ENCODE measurements at regions not wholly inside any gene's neighbourhood (a gene's known extent, or its start where the extent isn't known, plus 50 kb on each side); places are given as distances from the start of the nearest gene placed in this dataset.

DNA sequence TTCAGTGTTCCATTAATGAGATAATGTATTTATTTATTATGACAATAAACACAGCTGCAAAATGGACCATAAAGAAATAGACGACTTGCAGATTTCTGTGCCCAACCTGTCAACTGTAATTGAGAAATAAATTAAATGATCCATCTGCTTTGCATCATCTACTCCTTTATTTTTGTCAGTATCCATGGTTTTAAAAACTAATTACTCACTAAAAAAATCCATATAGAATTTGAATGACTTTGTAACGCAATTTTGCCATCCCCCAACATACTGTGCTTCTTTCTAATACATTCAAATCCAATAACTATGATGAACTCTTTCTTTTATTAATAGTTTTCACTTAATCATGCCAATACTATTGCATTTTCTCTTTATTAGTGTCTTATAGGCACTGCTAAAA lies 388.5 kb upstream of the SORCS1 start (continued):
- TF ChIP-seq, protein P1, sequence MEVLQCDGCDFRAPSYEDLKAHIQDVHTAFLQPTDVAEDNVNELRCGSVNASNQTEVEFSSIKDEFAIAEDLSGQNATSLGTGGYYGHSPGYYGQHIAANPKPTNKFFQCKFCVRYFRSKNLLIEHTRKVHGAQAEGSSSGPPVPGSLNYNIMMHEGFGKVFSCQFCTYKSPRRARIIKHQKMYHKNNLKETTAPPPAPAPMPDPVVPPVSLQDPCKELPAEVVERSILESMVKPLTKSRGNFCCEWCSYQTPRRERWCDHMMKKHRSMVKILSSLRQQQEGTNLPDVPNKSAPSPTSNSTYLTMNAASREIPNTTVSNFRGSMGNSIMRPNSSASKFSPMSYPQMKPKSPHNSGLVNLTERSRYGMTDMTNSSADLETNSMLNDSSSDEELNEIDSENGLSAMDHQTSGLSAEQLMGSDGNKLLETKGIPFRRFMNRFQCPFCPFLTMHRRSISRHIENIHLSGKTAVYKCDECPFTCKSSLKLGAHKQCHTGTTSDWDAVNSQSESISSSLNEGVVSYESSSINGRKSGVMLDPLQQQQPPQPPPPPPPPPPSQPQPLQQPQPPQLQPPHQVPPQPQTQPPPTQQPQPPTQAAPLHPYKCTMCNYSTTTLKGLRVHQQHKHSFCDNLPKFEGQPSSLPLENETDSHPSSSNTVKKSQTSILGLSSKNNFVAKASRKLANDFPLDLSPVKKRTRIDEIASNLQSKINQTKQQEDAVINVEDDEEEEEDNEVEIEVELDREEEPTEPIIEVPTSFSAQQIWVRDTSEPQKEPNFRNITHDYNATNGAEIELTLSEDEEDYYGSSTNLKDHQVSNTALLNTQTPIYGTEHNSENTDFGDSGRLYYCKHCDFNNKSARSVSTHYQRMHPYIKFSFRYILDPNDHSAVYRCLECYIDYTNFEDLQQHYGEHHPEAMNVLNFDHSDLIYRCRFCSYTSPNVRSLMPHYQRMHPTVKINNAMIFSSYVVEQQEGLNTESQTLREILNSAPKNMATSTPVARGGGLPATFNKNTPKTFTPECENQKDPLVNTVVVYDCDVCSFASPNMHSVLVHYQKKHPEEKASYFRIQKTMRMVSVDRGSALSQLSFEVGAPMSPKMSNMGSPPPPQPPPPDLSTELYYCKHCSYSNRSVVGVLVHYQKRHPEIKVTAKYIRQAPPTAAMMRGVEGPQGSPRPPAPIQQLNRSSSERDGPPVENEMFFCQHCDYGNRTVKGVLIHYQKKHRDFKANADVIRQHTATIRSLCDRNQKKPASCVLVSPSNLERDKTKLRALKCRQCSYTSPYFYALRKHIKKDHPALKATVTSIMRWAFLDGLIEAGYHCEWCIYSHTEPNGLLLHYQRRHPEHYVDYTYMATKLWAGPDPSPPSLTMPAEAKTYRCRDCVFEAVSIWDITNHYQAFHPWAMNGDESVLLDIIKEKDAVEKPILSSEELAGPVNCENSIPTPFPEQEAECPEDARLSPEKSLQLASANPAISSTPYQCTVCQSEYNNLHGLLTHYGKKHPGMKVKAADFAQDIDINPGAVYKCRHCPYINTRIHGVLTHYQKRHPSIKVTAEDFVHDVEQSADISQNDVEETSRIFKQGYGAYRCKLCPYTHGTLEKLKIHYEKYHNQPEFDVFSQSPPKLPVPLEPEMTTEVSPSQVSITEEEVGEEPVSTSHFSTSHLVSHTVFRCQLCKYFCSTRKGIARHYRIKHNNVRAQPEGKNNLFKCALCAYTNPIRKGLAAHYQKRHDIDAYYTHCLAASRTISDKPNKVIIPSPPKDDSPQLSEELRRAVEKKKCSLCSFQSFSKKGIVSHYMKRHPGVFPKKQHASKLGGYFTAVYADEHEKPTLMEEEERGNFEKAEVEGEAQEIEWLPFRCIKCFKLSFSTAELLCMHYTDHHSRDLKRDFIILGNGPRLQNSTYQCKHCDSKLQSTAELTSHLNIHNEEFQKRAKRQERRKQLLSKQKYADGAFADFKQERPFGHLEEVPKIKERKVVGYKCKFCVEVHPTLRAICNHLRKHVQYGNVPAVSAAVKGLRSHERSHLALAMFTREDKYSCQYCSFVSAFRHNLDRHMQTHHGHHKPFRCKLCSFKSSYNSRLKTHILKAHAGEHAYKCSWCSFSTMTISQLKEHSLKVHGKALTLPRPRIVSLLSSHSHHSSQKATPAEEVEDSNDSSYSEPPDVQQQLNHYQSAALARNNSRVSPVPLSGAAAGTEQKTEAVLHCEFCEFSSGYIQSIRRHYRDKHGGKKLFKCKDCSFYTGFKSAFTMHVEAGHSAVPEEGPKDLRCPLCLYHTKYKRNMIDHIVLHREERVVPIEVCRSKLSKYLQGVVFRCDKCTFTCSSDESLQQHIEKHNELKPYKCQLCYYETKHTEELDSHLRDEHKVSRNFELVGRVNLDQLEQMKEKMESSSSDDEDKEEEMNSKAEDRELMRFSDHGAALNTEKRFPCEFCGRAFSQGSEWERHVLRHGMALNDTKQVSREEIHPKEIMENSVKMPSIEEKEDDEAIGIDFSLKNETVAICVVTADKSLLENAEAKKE (CRISPR knock-in tag; IDR thresholded peaks at IDR 0.05) = no peak
- no peak for TF ChIP-seq JUNB (IDR thresholded peaks at IDR 0.05; ENCODE audit: unreplicated experiment)
- no peak for TF ChIP-seq STAT1 (IDR thresholded peaks at IDR 0.05; ENCODE audit: unreplicated experiment)
- TF ChIP-seq EZH2phosphoT487 (IDR thresholded peaks at IDR 0.05; ENCODE audit: unreplicated experiment) = no peak
- no peak for TF ChIP-seq EZH2 (IDR thresholded peaks at IDR 0.05; ENCODE audit: low read depth, unreplicated experiment)
- no peak for TF ChIP-seq POLR2AphosphoS5 (IDR thresholded peaks at IDR 0.05; ENCODE audit: low read depth)
- TF ChIP-seq CREB1 (CRISPR knock-in tag; IDR thresholded peaks at IDR 0.05; ENCODE audit: low read depth) = no peak
- no peak for TF ChIP-seq NANOG (IDR thresholded peaks at IDR 0.05; ENCODE audit: borderline replicate concordance)
- no peak for TF ChIP-seq ZNF331 (CRISPR knock-in tag; IDR thresholded peaks at IDR 0.05; ENCODE audit: low read depth)

DNA sequence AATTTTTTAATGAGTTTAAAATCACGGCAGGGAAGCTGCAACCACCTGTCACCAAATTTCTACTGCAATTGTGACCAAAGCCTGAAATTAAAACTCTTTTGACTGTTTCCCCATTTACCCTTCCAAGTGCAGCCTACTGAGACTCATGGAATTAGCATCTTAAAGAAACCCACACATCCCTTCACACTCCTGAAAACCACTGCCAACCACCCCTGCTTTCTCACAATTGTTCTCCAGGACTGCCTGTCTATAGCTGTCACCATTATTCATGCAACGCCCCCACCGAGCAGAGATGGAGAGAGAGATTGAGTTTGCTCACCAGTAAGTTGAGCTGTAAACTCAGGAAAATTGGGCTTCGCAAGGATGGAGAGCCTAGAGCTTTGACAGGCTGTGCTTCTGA lies 383.8 kb upstream of the SORCS1 start:
- Mint-ChIP-seq H3K27ac (no peak overlapping the region), H3K4me3 (no peak overlapping the region), H3K9me3 (peaks cover 5% of the 10 kb centered on the region; the same call in 2 of the 3 replicates), H3K27me3 (ENCODE audit: insufficient read depth, low read depth, poor library complexity) (no peaks in the 10 kb centered on the region), H3K4me1 (peaks cover 28% of the 10 kb centered on the region), H3K36me3 (ENCODE audit: low read depth) (no peaks in the 10 kb centered on the region)
- DNase-seq (ENCODE audit: low spot score) (peak; percentile 32), ATAC-seq (peak; percentile 94)
- Histone ChIP-seq H3F3A (replicated peaks; ENCODE audit: low read depth) (no peaks in the 10 kb centered on the region), H3K27me3 (ENCODE audit: insufficient read depth) (no peaks in the 10 kb centered on the region), H2AFZ (no peak overlapping the region), H3K79me2 (replicated peaks; ENCODE audit: insufficient read depth) (no peaks in the 10 kb centered on the region), H3K4me3 (no peak overlapping the region), H3K9me2 (ENCODE audit: insufficient read depth) (no peaks in the 10 kb centered on the region), H3K4me1 (ENCODE audit: insufficient read depth) (peaks cover 23% of the 10 kb centered on the region), H3K27ac (ENCODE audit: low read depth) (no peak overlapping the region), H4K20me1 (replicated peaks; ENCODE audit: insufficient read depth) (no peaks in the 10 kb centered on the region), H3K4me2 (0 out of 2 replicates have a peak overlapping the region, but pooled peaks have one; percentile 6), H3K36me3 (ENCODE audit: insufficient read depth) (no peaks in the 10 kb centered on the region)
- TF ChIP-seq, protein P2, sequence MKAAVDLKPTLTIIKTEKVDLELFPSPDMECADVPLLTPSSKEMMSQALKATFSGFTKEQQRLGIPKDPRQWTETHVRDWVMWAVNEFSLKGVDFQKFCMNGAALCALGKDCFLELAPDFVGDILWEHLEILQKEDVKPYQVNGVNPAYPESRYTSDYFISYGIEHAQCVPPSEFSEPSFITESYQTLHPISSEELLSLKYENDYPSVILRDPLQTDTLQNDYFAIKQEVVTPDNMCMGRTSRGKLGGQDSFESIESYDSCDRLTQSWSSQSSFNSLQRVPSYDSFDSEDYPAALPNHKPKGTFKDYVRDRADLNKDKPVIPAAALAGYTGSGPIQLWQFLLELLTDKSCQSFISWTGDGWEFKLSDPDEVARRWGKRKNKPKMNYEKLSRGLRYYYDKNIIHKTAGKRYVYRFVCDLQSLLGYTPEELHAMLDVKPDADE (IDR thresholded peaks at IDR 0.05) = no peak
- TF ChIP-seq EZH2 (IDR thresholded peaks at IDR 0.05; ENCODE audit: low read depth, unreplicated experiment) = no peak
- TF ChIP-seq CREB1 (CRISPR knock-in tag; IDR thresholded peaks at IDR 0.05; ENCODE audit: low read depth) = 0 out of 2 replicates have a peak, but pooled peaks have one; percentile 2
- TF ChIP-seq, protein P3, sequence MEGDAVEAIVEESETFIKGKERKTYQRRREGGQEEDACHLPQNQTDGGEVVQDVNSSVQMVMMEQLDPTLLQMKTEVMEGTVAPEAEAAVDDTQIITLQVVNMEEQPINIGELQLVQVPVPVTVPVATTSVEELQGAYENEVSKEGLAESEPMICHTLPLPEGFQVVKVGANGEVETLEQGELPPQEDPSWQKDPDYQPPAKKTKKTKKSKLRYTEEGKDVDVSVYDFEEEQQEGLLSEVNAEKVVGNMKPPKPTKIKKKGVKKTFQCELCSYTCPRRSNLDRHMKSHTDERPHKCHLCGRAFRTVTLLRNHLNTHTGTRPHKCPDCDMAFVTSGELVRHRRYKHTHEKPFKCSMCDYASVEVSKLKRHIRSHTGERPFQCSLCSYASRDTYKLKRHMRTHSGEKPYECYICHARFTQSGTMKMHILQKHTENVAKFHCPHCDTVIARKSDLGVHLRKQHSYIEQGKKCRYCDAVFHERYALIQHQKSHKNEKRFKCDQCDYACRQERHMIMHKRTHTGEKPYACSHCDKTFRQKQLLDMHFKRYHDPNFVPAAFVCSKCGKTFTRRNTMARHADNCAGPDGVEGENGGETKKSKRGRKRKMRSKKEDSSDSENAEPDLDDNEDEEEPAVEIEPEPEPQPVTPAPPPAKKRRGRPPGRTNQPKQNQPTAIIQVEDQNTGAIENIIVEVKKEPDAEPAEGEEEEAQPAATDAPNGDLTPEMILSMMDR (conservative IDR thresholded peaks at IDR 0.05; ENCODE audit: low read depth in 2 of 2) = no peak
- TF ChIP-seq ZNF114 (CRISPR knock-in tag; IDR thresholded peaks at IDR 0.05) = no peak
- TF ChIP-seq POLR2AphosphoS5 (IDR thresholded peaks at IDR 0.05; ENCODE audit: low read depth) = no peak
- no peak for TF ChIP-seq STAT1 (IDR thresholded peaks at IDR 0.05; ENCODE audit: unreplicated experiment)
- TF ChIP-seq, protein P4, sequence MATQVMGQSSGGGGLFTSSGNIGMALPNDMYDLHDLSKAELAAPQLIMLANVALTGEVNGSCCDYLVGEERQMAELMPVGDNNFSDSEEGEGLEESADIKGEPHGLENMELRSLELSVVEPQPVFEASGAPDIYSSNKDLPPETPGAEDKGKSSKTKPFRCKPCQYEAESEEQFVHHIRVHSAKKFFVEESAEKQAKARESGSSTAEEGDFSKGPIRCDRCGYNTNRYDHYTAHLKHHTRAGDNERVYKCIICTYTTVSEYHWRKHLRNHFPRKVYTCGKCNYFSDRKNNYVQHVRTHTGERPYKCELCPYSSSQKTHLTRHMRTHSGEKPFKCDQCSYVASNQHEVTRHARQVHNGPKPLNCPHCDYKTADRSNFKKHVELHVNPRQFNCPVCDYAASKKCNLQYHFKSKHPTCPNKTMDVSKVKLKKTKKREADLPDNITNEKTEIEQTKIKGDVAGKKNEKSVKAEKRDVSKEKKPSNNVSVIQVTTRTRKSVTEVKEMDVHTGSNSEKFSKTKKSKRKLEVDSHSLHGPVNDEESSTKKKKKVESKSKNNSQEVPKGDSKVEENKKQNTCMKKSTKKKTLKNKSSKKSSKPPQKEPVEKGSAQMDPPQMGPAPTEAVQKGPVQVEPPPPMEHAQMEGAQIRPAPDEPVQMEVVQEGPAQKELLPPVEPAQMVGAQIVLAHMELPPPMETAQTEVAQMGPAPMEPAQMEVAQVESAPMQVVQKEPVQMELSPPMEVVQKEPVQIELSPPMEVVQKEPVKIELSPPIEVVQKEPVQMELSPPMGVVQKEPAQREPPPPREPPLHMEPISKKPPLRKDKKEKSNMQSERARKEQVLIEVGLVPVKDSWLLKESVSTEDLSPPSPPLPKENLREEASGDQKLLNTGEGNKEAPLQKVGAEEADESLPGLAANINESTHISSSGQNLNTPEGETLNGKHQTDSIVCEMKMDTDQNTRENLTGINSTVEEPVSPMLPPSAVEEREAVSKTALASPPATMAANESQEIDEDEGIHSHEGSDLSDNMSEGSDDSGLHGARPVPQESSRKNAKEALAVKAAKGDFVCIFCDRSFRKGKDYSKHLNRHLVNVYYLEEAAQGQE (IDR thresholded peaks at IDR 0.05; ENCODE audit: unreplicated experiment) = no peak
- TF ChIP-seq JUNB (IDR thresholded peaks at IDR 0.05; ENCODE audit: unreplicated experiment) = no peak
- no peak for TF ChIP-seq ZNF331 (CRISPR knock-in tag; IDR thresholded peaks at IDR 0.05; ENCODE audit: low read depth)

Measured in GM23338 (cell line).